Right cardiac atrium (tissue), 5 donors: ENCODE measurements at regions not wholly inside any gene's neighbourhood (a gene's known extent, or its start where the extent isn't known, plus 50 kb on each side); places are given as distances from the start of the nearest gene placed in this dataset.

Experiments
- ATAC-seq, 2 donors: fragments of 200-7000 bp; cut with Tn5 transposase; one replicate each; pipeline versions ENCODE4 v1.8.0 to v1.9.1; 2020; ENCODE audit warnings: moderate library complexity in 2 of 2, mild to moderate bottlenecking in 1 of 2
- DNase-seq, 3 donors: peaks; one replicate each; pipeline ENCODE4 v3.0.0-alpha.2; 2020
- H3K27ac ChIP-seq: one replicate; pipeline ENCODE4 v1.5.1; 2013; ENCODE audit warnings: mild to moderate bottlenecking, low read length, control low read depth, moderate library complexity
- H3K27me3 ChIP-seq: one replicate; pipeline ENCODE4 v1.6.1; 2013; ENCODE audit not compliant: control insufficient read depth, insufficient read depth
- H3K4me1 ChIP-seq: one replicate; pipeline ENCODE4 v1.6.1; 2013; ENCODE audit warnings: low read length; ENCODE audit not compliant: control insufficient read depth, insufficient read depth
- H3K4me3 ChIP-seq: one replicate; pipeline ENCODE4 v1.5.1; 2013; ENCODE audit warnings: low read length, control low read depth
- H3K9me3 ChIP-seq: one replicate; pipeline ENCODE4 v1.6.1; 2013; ENCODE audit warnings: low read length; ENCODE audit not compliant: control insufficient read depth
- WGBS: extraction: QIAGEN DNeasy Blood & Tissue Kit; methylation state at CpG from one replicate; pipeline ENCODE4 v1.1.7; 2013; 5-methylcytosine and 5-hydroxymethylcytosine counted together
- intact Hi-C, 4 donors: fragments of 100-400 bp; cut with DNase I; formaldehyde crosslinking; loops; one replicate each; pipeline versions ENCODE4 v1.11.0 to v1.14.0; 2022 to 2023
- donor health status: healthy with polysubstance abuse.
- donor health status: DM: no; HTN: yes; CAD: no.
- donor health status: DM: no; HTN: no; CAD: no.
- donor health status: DM: no; HTN: yes; CAD: no; lungs with severe emphysema.
- donor health status: DM: yes; HTN: yes; CAD: no.

DNA sequence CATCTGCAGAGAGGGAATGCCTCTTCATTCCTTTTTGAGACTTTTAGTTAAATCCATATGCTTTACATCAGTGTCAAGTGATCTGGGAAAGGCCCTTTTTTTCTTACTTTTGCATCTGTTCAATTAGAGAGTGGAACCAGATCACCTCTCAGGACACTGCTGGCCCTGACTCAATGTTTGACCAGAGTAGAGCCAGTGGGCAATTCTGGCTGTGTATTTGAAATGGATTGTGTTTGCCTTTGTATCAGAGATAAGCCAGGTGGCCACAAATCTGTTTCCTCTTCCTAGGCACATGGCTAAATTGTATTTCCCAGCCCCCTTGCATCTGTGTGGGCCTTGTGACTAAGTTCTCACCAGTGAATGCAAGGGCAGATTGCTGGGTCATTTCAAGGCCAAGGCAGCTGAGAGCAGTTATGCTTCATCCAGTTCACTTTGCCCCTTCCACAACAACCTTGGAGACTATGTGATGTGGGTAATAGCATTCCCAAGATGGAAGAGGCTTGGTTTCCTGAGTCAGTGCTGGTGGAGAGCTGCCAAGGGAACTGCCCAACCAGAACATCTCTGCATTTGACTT is 75.6 kb upstream of the CACNA2D3 start:
- DNase-seq = peak in 2 of 3 donors; percentile 53 to 58

GRCh38 chr3:54045061-54045815 is 77.1 kb upstream of the CACNA2D3 start:
- Histone ChIP-seq H3K4me1 (peaks cover 8% of the 10 kb centered on the region), H3K9me3 (no peaks in the 10 kb centered on the region), H3K4me3 (no peak overlapping the region), H3K27ac (no peak overlapping the region), H3K27me3 (no peaks in the 10 kb centered on the region)
- 51% methylated on average over 3 of the region's 3 CpGs for WGBS
- intact Hi-C loops = no loop called here
- DNase-seq = no peak
- ATAC-seq = peak in 1 of 2 donors; percentile 5

More for the DNA sequence above, 75.6 kb upstream of the CACNA2D3 start:
- peak; percentile 20 to 54 for ATAC-seq
- intact Hi-C loops = no loop called here
- peaks cover 8% of the 10 kb centered on the region for H3K4me1 ChIP-seq
- H3K27ac ChIP-seq = no peak overlapping the region
- no peaks in the 10 kb centered on the region for H3K9me3 ChIP-seq
- no peaks in the 10 kb centered on the region for H3K27me3 ChIP-seq
- no peak overlapping the region for H3K4me3 ChIP-seq

DNA sequence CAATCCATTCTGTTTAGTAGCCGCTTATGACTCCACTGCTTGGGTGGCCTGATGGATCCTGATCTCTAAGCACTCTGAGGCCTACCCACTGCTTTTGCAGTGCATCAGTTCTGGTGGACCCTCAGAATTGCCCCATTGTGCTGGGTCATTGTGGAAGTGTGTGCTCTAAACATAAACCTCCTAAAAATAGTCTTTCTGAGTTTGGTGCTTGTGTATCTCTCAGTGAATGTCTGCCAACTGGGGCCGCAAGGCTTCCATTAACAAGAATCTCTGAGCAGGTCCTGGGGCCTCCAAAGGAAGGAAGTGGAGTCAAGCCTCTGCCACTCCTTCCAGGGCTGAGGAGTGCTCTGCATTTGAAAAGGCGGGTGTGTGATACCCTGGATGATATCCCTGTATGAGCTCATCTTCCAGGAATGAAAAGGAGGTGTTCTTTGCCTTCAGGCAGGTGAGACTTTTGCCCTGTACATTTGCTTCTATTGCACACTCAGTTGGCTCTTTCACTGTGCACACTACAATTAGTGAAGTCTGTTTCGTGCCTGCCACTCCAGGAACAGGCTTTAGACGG is 80.0 kb upstream of the CACNA2D3 start:
- Histone ChIP-seq H3K9me3 (no peaks in the 10 kb centered on the region), H3K27ac (no peak overlapping the region), H3K4me3 (no peak overlapping the region), H3K27me3 (no peaks in the 10 kb centered on the region), H3K4me1 (peaks cover 8% of the 10 kb centered on the region)
- WGBS = 71% methylated on average over 5 of the region's 5 CpGs
- intact Hi-C loops = no loop called here
- DNase-seq (peak in 1 of 3 donors; percentile 40), ATAC-seq (no peak)

DNA sequence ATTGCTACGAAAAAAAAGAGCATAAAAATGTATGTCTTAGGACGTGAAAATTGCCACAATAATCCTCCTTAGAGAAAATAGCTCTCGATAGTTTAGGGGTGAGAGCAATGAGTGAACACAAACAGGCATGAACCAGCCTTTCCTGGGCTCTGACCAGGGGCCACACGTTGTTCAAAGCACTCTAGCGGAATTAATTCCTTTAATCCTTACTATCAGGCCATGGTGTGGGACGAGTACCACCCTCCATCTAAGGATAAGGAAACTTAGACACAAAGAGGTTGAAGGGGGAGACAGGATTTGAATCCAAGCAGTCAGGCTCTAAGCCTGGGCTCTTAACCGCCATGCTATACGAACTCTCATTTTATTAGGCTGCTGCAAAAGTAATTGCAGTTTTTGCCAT is 81.9 kb upstream of the CACNA2D3 start:
- ATAC-seq = no peak
- Histone ChIP-seq H3K4me3 (no peak overlapping the region), H3K4me1 (peaks cover 4% of the 10 kb centered on the region), H3K27ac (no peak overlapping the region), H3K9me3 (no peaks in the 10 kb centered on the region), H3K27me3 (no peaks in the 10 kb centered on the region)
- DNase-seq = no peak
- WGBS = 75% methylated on average over 8 of the region's 8 CpGs
- intact Hi-C loops = no loop called here

GRCh38 chr3:54038391-54038790 is 84.0 kb upstream of the CACNA2D3 start:
- H3K9me3 ChIP-seq = no peaks in the 10 kb centered on the region
- H3K4me3 ChIP-seq = no peak overlapping the region
- H3K27ac ChIP-seq = no peak overlapping the region
- H3K27me3 ChIP-seq = no peaks in the 10 kb centered on the region
- DNase-seq = no peak
- no peak for ATAC-seq
- intact Hi-C loops = no loop called here
- H3K4me1 ChIP-seq = no peaks in the 10 kb centered on the region
- 86% methylated on average over 4 of the region's 4 CpGs for WGBS

GRCh38 chr3:54036543-54036942 is 85.8 kb upstream of the CACNA2D3 start:
- H3K27ac ChIP-seq = no peak overlapping the region
- H3K27me3 ChIP-seq = no peaks in the 10 kb centered on the region
- intact Hi-C loops = no loop called here
- no peaks in the 10 kb centered on the region for H3K9me3 ChIP-seq
- no peaks in the 10 kb centered on the region for H3K4me1 ChIP-seq
- no peak for DNase-seq
- no peak overlapping the region for H3K4me3 ChIP-seq
- ATAC-seq = no peak
- 95% methylated on average over 2 of the region's 2 CpGs for WGBS

GRCh38 chr3:54034971-54035370 is 87.4 kb upstream of the CACNA2D3 start:
- no peaks in the 10 kb centered on the region for H3K9me3 ChIP-seq
- no peaks in the 10 kb centered on the region for H3K4me1 ChIP-seq
- intact Hi-C loops = no loop called here
- no peaks in the 10 kb centered on the region for H3K27me3 ChIP-seq
- no peak for ATAC-seq
- no peak overlapping the region for H3K4me3 ChIP-seq
- 75% methylated on average over 4 of the region's 4 CpGs for WGBS
- no peak overlapping the region for H3K27ac ChIP-seq
- no peak for DNase-seq

- WGBS = 72% methylated on average over 17 of the region's 17 CpGs
- no peak overlapping the region for H3K4me3 ChIP-seq
- ATAC-seq = no peak
- intact Hi-C loops = no loop called here
- H3K4me1 ChIP-seq = no peaks in the 10 kb centered on the region
- peak in 2 of 3 donors; percentile 51 to 68 for DNase-seq
- no peak overlapping the region for H3K27ac ChIP-seq
- no peaks in the 10 kb centered on the region for H3K9me3 ChIP-seq
- H3K27me3 ChIP-seq = no peaks in the 10 kb centered on the region
These were observed 88.6 kb upstream of the CACNA2D3 start for GRCh38 chr3:54033761-54034160.

DNA sequence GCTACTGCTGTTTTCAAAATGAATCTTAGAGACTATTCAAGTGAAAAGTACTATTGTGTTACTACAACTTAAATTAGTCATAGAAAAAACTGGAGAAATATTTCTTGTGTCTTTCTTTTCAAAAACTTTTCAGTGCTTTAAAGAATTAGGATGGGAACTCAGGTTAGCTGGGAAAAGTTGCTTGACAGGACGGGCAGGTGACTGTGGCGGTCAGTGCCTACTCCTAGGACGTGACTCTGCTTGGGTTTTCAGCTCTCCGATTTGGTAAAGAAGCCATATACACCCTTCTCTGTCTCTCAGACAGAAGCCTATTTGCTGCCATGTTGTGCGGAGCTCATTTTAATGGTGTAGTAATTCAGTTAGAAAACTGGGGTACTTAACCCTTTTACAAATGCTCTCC is 89.8 kb upstream of the CACNA2D3 start:
- no peaks in the 10 kb centered on the region for H3K9me3 ChIP-seq
- no peak overlapping the region for H3K27ac ChIP-seq
- no peak overlapping the region for H3K4me3 ChIP-seq
- 92% methylated on average over 5 of the region's 5 CpGs for WGBS
- no peak for ATAC-seq
- H3K4me1 ChIP-seq = no peaks in the 10 kb centered on the region
- H3K27me3 ChIP-seq = no peaks in the 10 kb centered on the region
- no peak for DNase-seq
- intact Hi-C loops = no loop called here

DNA sequence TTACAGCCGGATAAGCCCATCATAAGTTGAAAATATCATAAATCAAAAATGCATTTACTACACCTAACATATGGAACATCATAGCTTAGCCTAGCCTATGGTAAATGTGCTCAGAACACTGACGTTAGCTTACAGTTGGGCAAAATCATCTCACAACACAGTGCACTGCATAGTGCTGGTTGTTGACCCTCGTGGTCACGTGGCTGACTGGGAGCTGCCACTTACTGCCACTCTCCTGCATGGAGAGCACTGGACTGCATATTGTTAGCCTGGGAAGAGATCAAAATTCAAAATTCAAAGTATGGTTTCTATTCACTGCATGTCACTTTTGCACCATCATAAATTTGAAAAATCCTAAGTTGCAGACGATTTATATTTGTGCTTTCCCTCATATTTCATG is 94.0 kb upstream of the CACNA2D3 start:
- Histone ChIP-seq H3K27ac (no peak overlapping the region), H3K27me3 (no peaks in the 10 kb centered on the region), H3K4me3 (no peak overlapping the region), H3K4me1 (no peaks in the 10 kb centered on the region), H3K9me3 (no peaks in the 10 kb centered on the region)
- intact Hi-C loops = no loop called here
- no peak for ATAC-seq
- WGBS = 84% methylated on average over 5 of the region's 5 CpGs
- DNase-seq = no peak

- H3K27ac ChIP-seq = no peak overlapping the region
- H3K9me3 ChIP-seq = no peaks in the 10 kb centered on the region
- 26% methylated on average over 2 of the region's 2 CpGs for WGBS
- H3K4me3 ChIP-seq = no peak overlapping the region
- intact Hi-C loops = no loop called here
- H3K4me1 ChIP-seq = no peaks in the 10 kb centered on the region
- ATAC-seq = no peak
- no peak for DNase-seq
- no peaks in the 10 kb centered on the region for H3K27me3 ChIP-seq
These were observed 95.8 kb upstream of the CACNA2D3 start for GRCh38 chr3:54026543-54026942.
